ENCODE measurements at regions not wholly inside any gene's neighbourhood (a gene's known extent, or its start where the extent isn't known, plus 50 kb on each side); places are given as distances from the start of the nearest gene placed in this dataset.
A peak's percentile ranks its signal among the peaks of the same experiment; 100 is the strongest.

- no peak for DNase-seq
- no peaks in the 10 kb centered on the region for H3K9me3 ChIP-seq
- intact Hi-C loops (cut with DNase I): no loop called here
- no peaks in the 10 kb centered on the region for H3K27me3 ChIP-seq
- H3K36me3 ChIP-seq: no peaks in the 10 kb centered on the region
- no peak for TF ChIP-seq EP300 (IDR thresholded peaks at IDR 0.05)
- TF ChIP-seq POLR2AphosphoS5 (IDR thresholded peaks at IDR 0.05): no peak
- no peaks in the 10 kb centered on the region for H3K4me1 ChIP-seq
- no peak overlapping the region for H3K27ac ChIP-seq
- no peak overlapping the region for H3K4me3 ChIP-seq
Observed at GRCh38 chr16:62149631-62150030, 113.4 kb upstream of the CDH8 start.

- 87 to 88% methylated on average over 3 of the region's 3 CpGs for WGBS, 2 donors
- intact Hi-C loops (cut with DNase I): no loop called here
- DNase-seq: no peak
- Histone ChIP-seq H3K27ac (peak overlapping the region in 1 of 4 donors; percentile 3), H3K4me3 (no peak overlapping the region), H3K4me1 (peaks cover 0 to 7% (median 4%) of the 10 kb centered on the region in 4 donors), H3K27me3 (no peaks in the 10 kb centered on the region), H3K36me3 (no peaks in the 10 kb centered on the region), H3K9me3 (no peaks in the 10 kb centered on the region)
- TF ChIP-seq POLR2AphosphoS5 (IDR thresholded peaks at IDR 0.05): no peak
- no peak for TF ChIP-seq CTCF (IDR thresholded peaks at IDR 0.05)
Observed at GRCh38 chr16:62137996-62138395, 101.8 kb upstream of the CDH8 start.

- Histone ChIP-seq H3K36me3 (no peaks in the 10 kb centered on the region), H3K4me3 (no peak overlapping the region), H3K27me3 (no peaks in the 10 kb centered on the region), H3K27ac (no peak overlapping the region), H3K9me3 (no peaks in the 10 kb centered on the region), H3K4me1 (peaks cover 0 to 7% (median 4%) of the 10 kb centered on the region in 4 donors)
- no peak for DNase-seq
- 41 to 58% methylated on average over 2 of the region's 2 CpGs for WGBS, 2 donors
- intact Hi-C loops (cut with DNase I): no loop called here
- TF ChIP-seq CTCF (IDR thresholded peaks at IDR 0.05) (no peak), POLR2AphosphoS5 (IDR thresholded peaks at IDR 0.05) (no peak), POLR2A (IDR thresholded peaks at IDR 0.05) (no peak), EP300 (IDR thresholded peaks at IDR 0.05) (no peak)
Observed at GRCh38 chr16:62135911-62136310, 99.7 kb upstream of the CDH8 start.

- DNase-seq: no peak
- H3K9me3 ChIP-seq: no peaks in the 10 kb centered on the region
- H3K4me1 ChIP-seq: peaks cover 0 to 7% (median 4%) of the 10 kb centered on the region in 4 donors
- no peaks in the 10 kb centered on the region for H3K27me3 ChIP-seq
- H3K27ac ChIP-seq: no peak overlapping the region
- WGBS, 2 donors: 80 to 88% methylated on average over 1 of the region's 1 CpG
- H3K36me3 ChIP-seq: no peaks in the 10 kb centered on the region
- TF ChIP-seq CTCF (IDR thresholded peaks at IDR 0.05) (no peak), POLR2AphosphoS5 (IDR thresholded peaks at IDR 0.05) (no peak), POLR2A (IDR thresholded peaks at IDR 0.05) (no peak), EP300 (IDR thresholded peaks at IDR 0.05) (no peak)
- intact Hi-C loops (cut with DNase I): no loop called here
- no peak overlapping the region for H3K4me3 ChIP-seq
Observed at GRCh38 chr16:62135446-62135845, 99.2 kb upstream of the CDH8 start.

GRCh38 chr16:62130101-62130500 is 93.9 kb upstream of the CDH8 start:
- Histone ChIP-seq H3K4me1 (no peaks in the 10 kb centered on the region), H3K4me3 (no peak overlapping the region), H3K27ac (no peak overlapping the region), H3K27me3 (no peaks in the 10 kb centered on the region), H3K36me3 (no peaks in the 10 kb centered on the region), H3K9me3 (no peaks in the 10 kb centered on the region)
- intact Hi-C loops (cut with DNase I): no loop called here
- no peak for DNase-seq
- TF ChIP-seq POLR2A (IDR thresholded peaks at IDR 0.05) (no peak), POLR2AphosphoS5 (IDR thresholded peaks at IDR 0.05) (no peak), EP300 (IDR thresholded peaks at IDR 0.05) (no peak), CTCF (IDR thresholded peaks at IDR 0.05) (no peak)
- 68 to 81% methylated on average over 4 of the region's 4 CpGs for WGBS, 2 donors
